ENCODE measurements at regions not wholly inside any gene's neighbourhood (a gene's known extent, or its start where the extent isn't known, plus 50 kb on each side); places are given as distances from the start of the nearest gene placed in this dataset.

DNA sequence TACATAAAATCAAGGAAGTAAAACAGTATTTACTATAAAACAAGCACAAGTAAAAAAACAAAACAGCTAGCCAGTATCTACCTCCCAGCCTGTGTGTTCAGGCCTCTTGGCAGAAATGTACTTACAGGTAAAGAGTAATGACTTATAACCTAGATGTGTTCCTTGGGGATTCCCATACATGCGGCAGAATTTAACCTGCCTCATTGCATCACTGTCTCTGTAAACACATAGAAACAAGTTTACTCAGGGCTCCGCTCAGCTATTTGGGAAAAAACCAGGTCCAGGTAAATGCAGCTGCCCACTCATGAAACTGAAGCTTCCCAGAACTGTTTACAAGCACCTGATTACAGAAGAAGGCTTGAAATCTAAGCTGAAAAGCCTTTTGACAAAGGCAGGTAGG, 50.7 kb upstream of the SERP2 start (continued):
- TF ChIP-seq, protein P1, sequence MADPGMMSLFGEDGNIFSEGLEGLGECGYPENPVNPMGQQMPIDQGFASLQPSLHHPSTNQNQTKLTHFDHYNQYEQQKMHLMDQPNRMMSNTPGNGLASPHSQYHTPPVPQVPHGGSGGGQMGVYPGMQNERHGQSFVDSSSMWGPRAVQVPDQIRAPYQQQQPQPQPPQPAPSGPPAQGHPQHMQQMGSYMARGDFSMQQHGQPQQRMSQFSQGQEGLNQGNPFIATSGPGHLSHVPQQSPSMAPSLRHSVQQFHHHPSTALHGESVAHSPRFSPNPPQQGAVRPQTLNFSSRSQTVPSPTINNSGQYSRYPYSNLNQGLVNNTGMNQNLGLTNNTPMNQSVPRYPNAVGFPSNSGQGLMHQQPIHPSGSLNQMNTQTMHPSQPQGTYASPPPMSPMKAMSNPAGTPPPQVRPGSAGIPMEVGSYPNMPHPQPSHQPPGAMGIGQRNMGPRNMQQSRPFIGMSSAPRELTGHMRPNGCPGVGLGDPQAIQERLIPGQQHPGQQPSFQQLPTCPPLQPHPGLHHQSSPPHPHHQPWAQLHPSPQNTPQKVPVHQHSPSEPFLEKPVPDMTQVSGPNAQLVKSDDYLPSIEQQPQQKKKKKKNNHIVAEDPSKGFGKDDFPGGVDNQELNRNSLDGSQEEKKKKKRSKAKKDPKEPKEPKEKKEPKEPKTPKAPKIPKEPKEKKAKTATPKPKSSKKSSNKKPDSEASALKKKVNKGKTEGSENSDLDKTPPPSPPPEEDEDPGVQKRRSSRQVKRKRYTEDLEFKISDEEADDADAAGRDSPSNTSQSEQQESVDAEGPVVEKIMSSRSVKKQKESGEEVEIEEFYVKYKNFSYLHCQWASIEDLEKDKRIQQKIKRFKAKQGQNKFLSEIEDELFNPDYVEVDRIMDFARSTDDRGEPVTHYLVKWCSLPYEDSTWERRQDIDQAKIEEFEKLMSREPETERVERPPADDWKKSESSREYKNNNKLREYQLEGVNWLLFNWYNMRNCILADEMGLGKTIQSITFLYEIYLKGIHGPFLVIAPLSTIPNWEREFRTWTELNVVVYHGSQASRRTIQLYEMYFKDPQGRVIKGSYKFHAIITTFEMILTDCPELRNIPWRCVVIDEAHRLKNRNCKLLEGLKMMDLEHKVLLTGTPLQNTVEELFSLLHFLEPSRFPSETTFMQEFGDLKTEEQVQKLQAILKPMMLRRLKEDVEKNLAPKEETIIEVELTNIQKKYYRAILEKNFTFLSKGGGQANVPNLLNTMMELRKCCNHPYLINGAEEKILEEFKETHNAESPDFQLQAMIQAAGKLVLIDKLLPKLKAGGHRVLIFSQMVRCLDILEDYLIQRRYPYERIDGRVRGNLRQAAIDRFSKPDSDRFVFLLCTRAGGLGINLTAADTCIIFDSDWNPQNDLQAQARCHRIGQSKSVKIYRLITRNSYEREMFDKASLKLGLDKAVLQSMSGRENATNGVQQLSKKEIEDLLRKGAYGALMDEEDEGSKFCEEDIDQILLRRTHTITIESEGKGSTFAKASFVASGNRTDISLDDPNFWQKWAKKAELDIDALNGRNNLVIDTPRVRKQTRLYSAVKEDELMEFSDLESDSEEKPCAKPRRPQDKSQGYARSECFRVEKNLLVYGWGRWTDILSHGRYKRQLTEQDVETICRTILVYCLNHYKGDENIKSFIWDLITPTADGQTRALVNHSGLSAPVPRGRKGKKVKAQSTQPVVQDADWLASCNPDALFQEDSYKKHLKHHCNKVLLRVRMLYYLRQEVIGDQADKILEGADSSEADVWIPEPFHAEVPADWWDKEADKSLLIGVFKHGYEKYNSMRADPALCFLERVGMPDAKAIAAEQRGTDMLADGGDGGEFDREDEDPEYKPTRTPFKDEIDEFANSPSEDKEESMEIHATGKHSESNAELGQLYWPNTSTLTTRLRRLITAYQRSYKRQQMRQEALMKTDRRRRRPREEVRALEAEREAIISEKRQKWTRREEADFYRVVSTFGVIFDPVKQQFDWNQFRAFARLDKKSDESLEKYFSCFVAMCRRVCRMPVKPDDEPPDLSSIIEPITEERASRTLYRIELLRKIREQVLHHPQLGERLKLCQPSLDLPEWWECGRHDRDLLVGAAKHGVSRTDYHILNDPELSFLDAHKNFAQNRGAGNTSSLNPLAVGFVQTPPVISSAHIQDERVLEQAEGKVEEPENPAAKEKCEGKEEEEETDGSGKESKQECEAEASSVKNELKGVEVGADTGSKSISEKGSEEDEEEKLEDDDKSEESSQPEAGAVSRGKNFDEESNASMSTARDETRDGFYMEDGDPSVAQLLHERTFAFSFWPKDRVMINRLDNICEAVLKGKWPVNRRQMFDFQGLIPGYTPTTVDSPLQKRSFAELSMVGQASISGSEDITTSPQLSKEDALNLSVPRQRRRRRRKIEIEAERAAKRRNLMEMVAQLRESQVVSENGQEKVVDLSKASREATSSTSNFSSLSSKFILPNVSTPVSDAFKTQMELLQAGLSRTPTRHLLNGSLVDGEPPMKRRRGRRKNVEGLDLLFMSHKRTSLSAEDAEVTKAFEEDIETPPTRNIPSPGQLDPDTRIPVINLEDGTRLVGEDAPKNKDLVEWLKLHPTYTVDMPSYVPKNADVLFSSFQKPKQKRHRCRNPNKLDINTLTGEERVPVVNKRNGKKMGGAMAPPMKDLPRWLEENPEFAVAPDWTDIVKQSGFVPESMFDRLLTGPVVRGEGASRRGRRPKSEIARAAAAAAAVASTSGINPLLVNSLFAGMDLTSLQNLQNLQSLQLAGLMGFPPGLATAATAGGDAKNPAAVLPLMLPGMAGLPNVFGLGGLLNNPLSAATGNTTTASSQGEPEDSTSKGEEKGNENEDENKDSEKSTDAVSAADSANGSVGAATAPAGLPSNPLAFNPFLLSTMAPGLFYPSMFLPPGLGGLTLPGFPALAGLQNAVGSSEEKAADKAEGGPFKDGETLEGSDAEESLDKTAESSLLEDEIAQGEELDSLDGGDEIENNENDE (IDR thresholded peaks at IDR 0.05; ENCODE audit: insufficient replicate concordance, low read length), result no peak
- no peak for TF ChIP-seq CBX8 (IDR thresholded peaks at IDR 0.05; ENCODE audit: borderline replicate concordance, low read depth, low read length)
- no peak for TF ChIP-seq RXRA (IDR thresholded peaks at IDR 0.05; ENCODE audit: insufficient read depth, low read depth, low read length)
- TF ChIP-seq, protein P2, sequence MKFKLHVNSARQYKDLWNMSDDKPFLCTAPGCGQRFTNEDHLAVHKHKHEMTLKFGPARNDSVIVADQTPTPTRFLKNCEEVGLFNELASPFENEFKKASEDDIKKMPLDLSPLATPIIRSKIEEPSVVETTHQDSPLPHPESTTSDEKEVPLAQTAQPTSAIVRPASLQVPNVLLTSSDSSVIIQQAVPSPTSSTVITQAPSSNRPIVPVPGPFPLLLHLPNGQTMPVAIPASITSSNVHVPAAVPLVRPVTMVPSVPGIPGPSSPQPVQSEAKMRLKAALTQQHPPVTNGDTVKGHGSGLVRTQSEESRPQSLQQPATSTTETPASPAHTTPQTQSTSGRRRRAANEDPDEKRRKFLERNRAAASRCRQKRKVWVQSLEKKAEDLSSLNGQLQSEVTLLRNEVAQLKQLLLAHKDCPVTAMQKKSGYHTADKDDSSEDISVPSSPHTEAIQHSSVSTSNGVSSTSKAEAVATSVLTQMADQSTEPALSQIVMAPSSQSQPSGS (IDR thresholded peaks at IDR 0.05; ENCODE audit: low read length), result no peak
- no peak for TF ChIP-seq KDM1A (IDR thresholded peaks at IDR 0.05; ENCODE audit: borderline replicate concordance, low read length)
- TF ChIP-seq SIRT6 (IDR thresholded peaks at IDR 0.05; ENCODE audit: low read length), result no peak
- TF ChIP-seq MAFK (IDR thresholded peaks at IDR 0.05; ENCODE audit: low read depth, low read length), result no peak
- TF ChIP-seq JUN (IDR thresholded peaks at IDR 0.05; ENCODE audit: low read depth, low read length), result no peak
- TF ChIP-seq SIX5 (IDR thresholded peaks at IDR 0.05; ENCODE audit: low read depth, low read length), result no peak
- TF ChIP-seq SIN3A (conservative IDR thresholded peaks at IDR 0.05 in 1 of 2, IDR thresholded peaks at IDR 0.05 in 1 of 2; ENCODE audit: low read depth in 1 of 2, low read length in 2 of 2), result no peak
- TF ChIP-seq GABPA (IDR thresholded peaks at IDR 0.05; ENCODE audit: borderline replicate concordance, insufficient read depth, low read length), result no peak
